Hypothalamus (tissue), 51 donors: ENCODE measurements at regions not wholly inside any gene's neighbourhood (a gene's known extent, or its start where the extent isn't known, plus 50 kb on each side); places are given as distances from the start of the nearest gene placed in this dataset.
A peak's percentile ranks its signal among the peaks of the same experiment; 100 is the strongest.

ENCODE experiments used
- DNase-seq, 51 donors: peaks; one replicate each; lab custom pipeline; 2025; lab: John Stamatoyannopoulos, UW

- no peak for DNase-seq
Observed at GRCh38 chr9:12874395-12874794, 99.6 kb downstream of the LURAP1L start.

- DNase-seq = no peak
Observed at GRCh38 chr9:12875191-12875590, 100.4 kb downstream of the LURAP1L start.

- no peak for DNase-seq
Observed at GRCh38 chr9:12876872-12877271, 102.1 kb downstream of the LURAP1L start.

GRCh38 chr9:12878351-12878978, 103.6 kb downstream of the LURAP1L start:
- no peak for DNase-seq

- DNase-seq = no peak
Observed at GRCh38 chr9:12879961-12880360, 105.1 kb downstream of the LURAP1L start.

GRCh38 chr9:12880406-12881015, 105.7 kb downstream of the LURAP1L start:
- DNase-seq = no peak

- no peak for DNase-seq
Observed at GRCh38 chr9:12882430-12882829, 107.6 kb downstream of the LURAP1L start.

GRCh38 chr9:12884736-12885395, 110.0 kb downstream of the LURAP1L start:
- DNase-seq = peak in 3 of 51 donors; percentile 4 to 21 (median 18)

- DNase-seq = no peak
Observed at GRCh38 chr9:12889402-12890106, 114.7 kb downstream of the LURAP1L start.

- DNase-seq = no peak
Observed at GRCh38 chr9:12891588-12891987, 116.8 kb downstream of the LURAP1L start.

- DNase-seq = no peak
Observed at GRCh38 chr9:12903316-12903715, 128.5 kb downstream of the LURAP1L start.

- no peak for DNase-seq
Observed at GRCh38 chr9:12904261-12905000, 129.6 kb downstream of the LURAP1L start.

- DNase-seq = no peak
Observed at GRCh38 chr9:12906646-12907045, 131.8 kb downstream of the LURAP1L start.

- DNase-seq = no peak
Observed at GRCh38 chr9:12908895-12909294, 134.1 kb downstream of the LURAP1L start.

- no peak for DNase-seq
Observed at GRCh38 chr9:12915366-12915954, 140.6 kb downstream of the LURAP1L start.

- DNase-seq = peak in 31 of 51 donors; percentile 1 to 78 (median 22)
Observed at GRCh38 chr9:12916042-12916441, 141.2 kb downstream of the LURAP1L start.

- DNase-seq = no peak
Observed at GRCh38 chr9:12920437-12920836, 145.6 kb downstream of the LURAP1L start.

GRCh38 chr9:12921621-12922020, 146.8 kb downstream of the LURAP1L start:
- DNase-seq = no peak

GRCh38 chr9:12922224-12922866, 147.5 kb downstream of the LURAP1L start:
- no peak for DNase-seq

- no peak for DNase-seq
Observed at GRCh38 chr9:12923468-12924009, 148.7 kb downstream of the LURAP1L start.
